GM04504 (cell line): ENCODE measurements at regions not wholly inside any gene's neighbourhood (a gene's known extent, or its start where the extent isn't known, plus 50 kb on each side); places are given as distances from the start of the nearest gene placed in this dataset.

Experiments
- DNase-seq: peaks from one replicate; pipeline ENCODE4 v3.0.0-alpha.2; 2012; ENCODE audit warnings: low read depth

DNA sequence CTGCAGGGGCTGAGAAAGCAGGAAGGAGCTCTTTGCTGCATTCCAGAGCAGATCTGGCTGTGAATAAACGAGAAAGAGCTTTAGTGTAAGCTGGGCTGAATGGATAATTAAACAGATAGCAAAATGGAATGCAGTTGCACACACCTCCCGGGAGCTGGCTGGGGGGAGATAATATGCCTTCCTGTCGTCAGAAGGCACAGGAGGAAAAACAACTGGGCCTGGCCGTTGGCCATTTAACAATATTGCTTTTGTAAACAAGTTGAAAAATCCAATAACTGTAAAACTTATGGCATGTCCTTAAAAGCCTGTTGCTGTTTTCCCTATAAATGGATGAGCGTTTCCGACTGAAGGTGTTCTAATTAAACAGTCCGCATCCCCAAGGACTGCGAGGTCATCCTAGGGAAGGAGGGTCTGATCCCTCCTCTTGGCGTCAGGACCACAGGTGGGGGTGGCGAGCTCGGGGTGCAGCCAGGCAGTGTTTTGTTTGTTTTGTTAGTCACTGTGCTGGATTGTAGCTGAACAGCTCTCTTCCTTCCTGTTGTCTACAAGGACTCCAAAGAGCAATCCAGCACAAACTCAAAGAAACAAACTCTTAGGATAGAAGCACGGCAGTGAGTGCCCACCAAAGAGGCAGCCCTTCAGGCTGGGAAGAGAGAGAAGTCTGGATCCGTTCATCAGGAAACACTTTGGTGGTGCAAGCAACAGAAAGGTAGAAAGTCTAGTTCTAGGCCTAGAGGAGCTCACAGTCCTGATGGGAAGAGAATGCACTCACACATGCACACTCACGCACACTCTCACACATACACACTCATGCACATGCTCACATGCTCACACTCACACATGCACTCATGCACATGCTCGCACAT, 133.4 kb upstream of the SMAD3 start:
- DNase-seq, result no peak

DNA sequence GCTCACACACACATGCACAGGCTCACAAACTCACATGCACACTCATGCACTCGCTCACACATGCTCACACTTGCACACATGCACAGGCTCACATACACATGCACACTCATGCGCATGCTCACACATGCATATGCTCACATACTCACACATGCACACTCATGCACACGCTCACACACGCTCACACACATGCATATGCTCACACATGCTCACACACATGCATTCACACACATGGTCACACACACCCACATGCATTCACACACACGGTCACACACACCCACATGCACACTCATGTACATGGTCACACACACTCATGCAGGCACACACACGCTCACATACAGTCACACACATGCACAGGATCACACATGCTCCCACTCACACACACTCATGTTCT, 132.8 kb upstream of the SMAD3 start:
- no peak for DNase-seq

GRCh38 chr15:66933932-66934867, 131.2 kb upstream of the SMAD3 start:
- DNase-seq, result no peak

DNA sequence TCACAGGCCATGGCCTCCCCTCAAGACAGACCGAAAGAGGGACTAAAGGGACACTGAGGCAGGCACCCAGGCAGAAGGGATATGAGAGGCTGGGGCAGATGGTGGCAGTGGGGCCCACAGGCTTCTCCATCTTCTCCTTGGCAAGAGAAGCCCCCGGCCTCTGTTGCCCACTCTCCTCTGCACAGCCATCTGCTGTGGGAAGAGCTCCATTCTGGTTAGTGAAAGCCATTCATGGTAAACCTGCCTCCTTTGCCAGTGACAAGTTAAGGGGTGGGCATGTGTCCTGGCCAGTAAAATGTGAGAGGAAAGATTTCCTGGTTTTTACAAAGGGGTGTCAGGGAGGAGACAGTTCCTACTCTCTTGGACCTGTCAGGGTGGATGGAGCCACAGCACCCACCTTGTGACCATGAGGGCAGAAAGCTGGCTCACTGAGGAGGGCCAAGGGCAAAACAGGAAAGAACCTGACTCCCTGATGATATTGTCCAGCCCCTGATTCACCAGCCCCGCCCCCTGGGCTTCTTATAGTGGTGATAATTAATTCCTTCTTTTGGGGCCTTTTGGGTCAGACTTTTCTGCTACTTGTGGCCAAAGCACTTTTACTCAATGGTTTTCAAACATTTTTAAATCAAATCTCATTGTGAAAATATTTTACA, 130.4 kb upstream of the SMAD3 start:
- no peak for DNase-seq

- no peak for DNase-seq
Measured at GRCh38 chr15:66935688-66936087, 129.7 kb upstream of the SMAD3 start.

- peak; percentile 46 for DNase-seq
Measured at GRCh38 chr15:66936109-66936860, 129.1 kb upstream of the SMAD3 start.

DNA sequence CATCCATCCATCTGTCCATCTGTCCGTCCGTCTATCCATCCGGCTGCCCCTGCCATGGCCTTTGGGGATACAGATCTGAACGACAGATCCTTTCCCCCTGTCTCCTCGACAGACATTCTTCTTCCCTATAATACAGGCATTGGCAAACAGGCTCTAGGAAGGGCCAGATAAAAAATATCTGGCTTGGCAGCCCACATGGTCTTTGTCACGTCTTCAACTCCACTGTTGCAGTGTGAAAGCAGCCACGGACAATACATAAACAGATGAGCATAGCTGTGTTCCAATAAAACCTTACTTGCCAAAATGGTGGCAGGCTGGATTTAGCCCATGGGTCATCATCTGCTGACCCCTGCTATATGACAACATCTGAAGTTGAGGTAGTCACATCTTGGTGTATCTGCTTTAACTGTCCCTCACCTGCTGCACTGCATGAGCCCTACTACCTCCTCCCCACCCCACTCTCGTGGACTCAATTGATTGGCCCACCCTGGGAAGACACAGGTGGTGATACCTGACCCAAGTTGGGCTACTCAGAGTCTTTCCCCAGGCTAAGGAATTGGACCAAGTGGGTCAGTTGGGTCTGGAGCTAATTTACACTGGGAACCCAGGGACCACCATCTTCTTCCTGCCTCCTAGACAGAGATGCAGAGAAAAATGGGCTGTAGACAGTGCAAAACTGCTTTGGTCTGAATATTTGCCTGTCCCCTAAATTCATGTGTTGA, 128.4 kb upstream of the SMAD3 start:
- no peak for DNase-seq

- DNase-seq, result no peak
Measured at GRCh38 chr15:66937588-66937987, 127.8 kb upstream of the SMAD3 start.

- no peak for DNase-seq
Measured at GRCh38 chr15:66938114-66938830, 127.1 kb upstream of the SMAD3 start.

DNA sequence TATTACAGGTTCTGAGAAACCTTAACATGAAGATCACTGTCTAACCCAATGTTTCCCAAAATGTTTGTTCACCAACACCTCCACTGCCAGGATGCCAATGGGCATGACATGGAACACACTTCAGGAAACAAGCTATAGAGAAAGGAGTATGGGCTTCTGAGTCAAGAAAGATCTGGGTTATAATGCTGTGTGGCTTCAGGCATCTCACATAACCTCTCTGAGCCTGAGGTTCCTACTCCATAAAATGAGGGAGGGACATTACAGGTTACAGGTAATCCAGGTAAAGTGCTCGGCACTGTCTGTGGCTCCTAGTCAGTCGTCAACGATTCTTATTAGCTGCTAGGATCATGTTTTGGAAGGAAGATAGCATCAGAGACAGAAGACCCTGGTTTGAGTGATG, 126.4 kb upstream of the SMAD3 start:
- DNase-seq, result no peak

GRCh38 chr15:66939451-66940023, 125.9 kb upstream of the SMAD3 start:
- DNase-seq, result no peak

- DNase-seq, result no peak
Measured at GRCh38 chr15:66940368-66940767, 125.0 kb upstream of the SMAD3 start.

GRCh38 chr15:66941108-66941711, 124.2 kb upstream of the SMAD3 start:
- DNase-seq, result no peak

GRCh38 chr15:66941791-66942190, 123.6 kb upstream of the SMAD3 start:
- no peak for DNase-seq

DNA sequence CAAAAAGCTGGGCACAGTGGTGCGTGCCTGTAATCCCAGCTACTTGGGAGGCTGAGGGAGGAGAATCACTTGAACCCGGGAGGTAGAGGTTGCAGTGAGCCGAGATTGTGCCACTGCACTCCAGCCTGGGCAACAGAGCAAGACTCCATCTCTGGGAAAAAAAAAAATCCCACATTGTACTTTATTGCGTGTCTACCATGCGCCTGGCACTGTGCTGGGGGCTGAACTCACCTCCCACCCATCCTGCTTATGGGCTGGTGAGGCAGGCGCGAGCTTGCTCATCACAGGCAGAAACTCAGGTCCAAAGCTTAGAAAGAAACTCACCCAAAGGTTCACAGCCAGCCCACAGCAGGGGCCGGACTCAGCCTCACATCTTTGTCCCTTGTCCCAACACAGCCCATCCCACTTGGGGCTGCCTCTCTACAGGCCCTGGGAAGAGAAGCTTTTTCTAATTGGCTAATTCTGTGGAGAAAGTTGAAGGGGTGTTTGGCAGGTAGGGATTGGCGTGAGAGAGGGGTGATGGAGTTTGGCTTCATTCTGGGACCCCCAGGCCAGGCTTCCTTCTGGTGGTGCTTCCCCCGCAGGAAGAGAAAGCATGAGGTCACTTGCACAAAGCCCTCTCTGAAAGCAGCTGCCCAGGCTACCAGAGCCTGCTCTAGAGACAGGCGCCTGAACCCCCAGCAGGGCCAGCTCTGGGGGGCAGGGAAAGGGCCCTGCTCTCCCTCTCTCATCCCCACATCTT, 122.6 kb upstream of the SMAD3 start:
- no peak for DNase-seq

- DNase-seq, result no peak
Measured at GRCh38 chr15:66943456-66944095, 121.8 kb upstream of the SMAD3 start.

GRCh38 chr15:66944121-66944520, 121.3 kb upstream of the SMAD3 start:
- no peak for DNase-seq

- DNase-seq, result no peak
Measured at GRCh38 chr15:66945286-66945685, 120.1 kb upstream of the SMAD3 start.
